IPS DF 19.7 (cell line): ENCODE measurements at regions not wholly inside any gene's neighbourhood (a gene's known extent, or its start where the extent isn't known, plus 50 kb on each side); places are given as distances from the start of the nearest gene placed in this dataset.
A peak's percentile ranks its signal among the peaks of the same experiment; 100 is the strongest.

Source experiments
- DNase-seq: peaks from one replicate; pipeline ENCODE4 v3.0.0-alpha.2; 2013; ENCODE audit warnings: low read depth, low spot score

GRCh38 chr2:196439760-196440159 lies 199.8 kb upstream of the CCDC150 start:
- no peak for DNase-seq

DNA sequence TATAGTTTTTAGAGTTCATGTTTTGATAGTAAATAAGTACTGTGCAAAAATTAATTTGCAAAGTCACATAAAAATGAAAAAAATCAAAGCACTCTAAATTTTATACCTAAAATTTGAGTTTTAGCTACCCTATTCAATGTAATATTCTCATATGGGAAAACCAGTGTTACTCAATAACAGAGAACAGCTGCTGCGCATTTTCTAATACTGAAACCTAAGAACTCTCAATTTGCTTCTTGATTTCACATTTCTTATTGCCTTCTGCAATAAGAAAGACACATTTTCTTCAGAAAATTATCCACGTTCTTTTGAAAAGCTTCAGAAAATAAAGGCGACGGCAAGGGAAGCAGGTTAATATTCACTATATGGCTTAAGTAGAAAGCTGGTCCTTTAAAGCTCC lies 199.1 kb upstream of the CCDC150 start:
- DNase-seq: no peak

DNA sequence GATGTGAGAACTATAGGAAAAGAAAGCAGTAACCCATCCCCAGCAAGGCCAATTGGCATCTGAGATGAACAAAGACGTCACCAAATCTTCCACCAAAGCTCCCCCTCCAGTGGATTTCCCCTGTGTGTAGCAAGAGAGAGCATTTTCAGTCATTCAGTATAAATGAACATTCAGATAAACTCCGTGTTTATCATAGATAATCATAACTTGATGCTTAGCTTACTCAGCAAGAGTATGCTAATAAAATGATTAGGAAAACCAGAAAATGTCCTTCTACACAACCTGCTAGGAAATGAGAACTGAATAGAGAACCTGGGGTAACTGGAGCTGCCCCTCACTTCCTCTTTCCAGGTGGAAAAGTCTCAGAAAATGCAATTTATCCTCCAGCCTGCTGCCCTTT lies 198.0 kb upstream of the CCDC150 start:
- DNase-seq: no peak

GRCh38 chr2:196442211-196442610 lies 197.3 kb upstream of the CCDC150 start:
- no peak for DNase-seq

DNA sequence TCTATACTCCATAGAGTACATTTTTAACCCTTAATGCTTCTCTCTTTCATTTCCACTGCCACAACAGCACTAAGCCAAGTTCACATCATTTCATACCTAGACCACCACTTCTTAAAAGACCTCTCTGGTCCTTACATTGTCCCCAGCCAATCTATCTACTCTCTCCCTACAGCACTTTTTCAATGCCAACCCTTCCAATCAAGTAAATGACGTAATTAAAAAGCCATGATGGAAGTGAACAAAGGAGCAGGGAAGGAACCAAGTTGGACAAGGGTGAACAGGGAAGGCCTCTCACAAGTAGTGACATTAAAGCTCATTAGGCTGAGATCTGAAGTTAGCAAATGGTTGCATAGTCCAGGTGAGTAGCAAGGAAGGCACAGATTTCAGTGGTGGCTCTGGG lies 195.1 kb upstream of the CCDC150 start:
- DNase-seq: no peak

- DNase-seq: no peak
Measured at GRCh38 chr2:196445991-196446390, 193.5 kb upstream of the CCDC150 start.

DNA sequence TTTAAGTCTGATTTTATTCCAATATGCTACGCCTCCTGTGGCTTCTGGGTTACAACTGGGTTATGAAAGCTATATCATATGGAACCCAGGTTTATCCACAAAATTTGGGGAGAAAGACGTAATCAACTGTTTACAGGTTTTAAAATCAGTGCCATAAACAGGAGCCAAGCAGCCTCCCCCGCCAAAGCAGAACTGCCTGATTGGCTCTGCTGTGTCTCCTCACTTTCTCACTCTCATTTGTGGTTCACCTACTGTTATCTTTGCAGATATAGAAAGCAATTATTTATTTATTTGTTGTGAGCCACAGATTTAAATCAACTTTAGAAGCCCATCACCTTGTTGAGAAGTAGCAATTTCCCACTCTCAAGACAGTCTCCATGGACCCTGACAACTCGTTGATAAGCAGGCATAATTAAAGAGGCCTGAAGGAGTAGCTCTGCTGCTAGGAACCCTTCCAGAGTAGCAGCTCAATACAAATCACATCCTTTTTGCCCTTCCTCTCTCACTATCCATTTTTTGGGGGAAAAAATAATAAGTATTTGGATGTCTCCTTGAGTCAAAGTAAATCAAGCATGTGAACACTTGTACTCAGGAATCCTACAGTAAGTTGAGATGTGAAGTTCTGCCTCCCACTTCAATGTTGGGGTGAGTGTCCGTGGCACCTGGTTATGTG lies 191.0 kb upstream of the CCDC150 start:
- no peak for DNase-seq

GRCh38 chr2:196449083-196449482 lies 190.4 kb upstream of the CCDC150 start:
- DNase-seq: no peak

DNA sequence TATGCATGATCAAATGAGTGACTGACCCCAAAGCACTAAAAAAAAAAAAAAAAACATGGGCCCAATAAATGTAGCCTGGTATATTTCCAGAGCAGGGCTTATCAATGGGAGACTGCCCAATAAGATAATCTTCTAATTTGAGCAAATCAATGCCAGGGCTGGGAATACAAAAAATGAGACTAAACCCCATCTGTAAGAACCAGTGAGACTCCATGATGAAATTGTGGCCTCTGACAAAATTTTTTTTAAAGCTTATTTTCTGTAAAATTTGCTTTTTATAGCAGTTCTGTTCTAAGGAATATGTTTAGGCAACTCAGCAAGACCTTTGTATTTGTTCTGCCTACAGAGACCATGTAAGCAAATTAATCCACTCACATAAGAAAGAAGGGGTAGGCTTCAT lies 186.8 kb upstream of the CCDC150 start:
- DNase-seq: no peak

- no peak for DNase-seq
Measured at GRCh38 chr2:196453613-196454047, 185.9 kb upstream of the CCDC150 start.

DNA sequence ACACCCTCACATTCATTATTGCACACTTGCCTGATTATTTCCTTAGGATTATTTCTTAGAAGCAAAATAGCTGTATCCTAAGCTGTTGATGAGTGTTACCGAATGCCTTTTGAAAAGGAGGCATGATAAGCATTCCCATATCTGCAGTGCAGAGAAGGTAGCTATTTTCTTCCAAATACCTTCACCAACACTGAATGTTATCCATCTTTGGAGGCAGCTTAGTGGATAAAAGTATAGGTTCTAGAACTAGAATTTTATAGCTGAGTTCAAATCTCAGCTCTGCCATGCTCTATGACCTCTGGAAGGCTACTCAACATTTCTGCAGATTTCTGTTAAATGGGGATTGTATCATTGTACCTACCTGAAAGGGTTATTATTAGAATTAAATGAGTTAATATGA lies 185.0 kb upstream of the CCDC150 start:
- DNase-seq: no peak

- no peak for DNase-seq
Measured at GRCh38 chr2:196459539-196459938, 180.0 kb upstream of the CCDC150 start.

GRCh38 chr2:196463706-196464105 lies 175.8 kb upstream of the CCDC150 start:
- DNase-seq: no peak

GRCh38 chr2:196464311-196464710 lies 175.2 kb upstream of the CCDC150 start:
- DNase-seq: no peak

GRCh38 chr2:196466581-196466980 lies 172.9 kb upstream of the CCDC150 start:
- DNase-seq: no peak

DNA sequence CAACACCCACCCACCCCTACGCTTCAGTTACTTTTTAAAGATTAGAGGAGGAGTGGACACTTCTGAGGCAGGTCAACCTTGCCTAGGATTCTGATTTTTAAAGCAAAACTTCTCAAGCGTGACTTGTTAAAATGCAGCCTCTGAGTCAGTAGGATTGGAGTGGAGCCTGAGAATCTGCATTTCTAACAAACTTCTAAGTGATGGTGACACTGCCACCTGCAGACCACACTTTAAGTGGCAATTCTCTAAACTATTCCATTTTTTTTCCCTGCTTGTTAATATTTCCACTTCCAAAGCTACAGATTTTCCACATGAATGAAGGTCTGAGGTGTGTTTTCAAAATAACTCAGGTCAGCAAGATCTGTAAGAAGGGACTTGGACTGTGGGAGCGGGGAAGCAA lies 171.1 kb upstream of the CCDC150 start:
- peak; percentile 12 for DNase-seq

- DNase-seq: no peak
Measured at GRCh38 chr2:196473617-196474016, 165.9 kb upstream of the CCDC150 start.

GRCh38 chr2:196475611-196476010 lies 163.9 kb upstream of the CCDC150 start:
- DNase-seq: no peak

GRCh38 chr2:196478588-196478987 lies 160.9 kb upstream of the CCDC150 start:
- DNase-seq: no peak

DNA sequence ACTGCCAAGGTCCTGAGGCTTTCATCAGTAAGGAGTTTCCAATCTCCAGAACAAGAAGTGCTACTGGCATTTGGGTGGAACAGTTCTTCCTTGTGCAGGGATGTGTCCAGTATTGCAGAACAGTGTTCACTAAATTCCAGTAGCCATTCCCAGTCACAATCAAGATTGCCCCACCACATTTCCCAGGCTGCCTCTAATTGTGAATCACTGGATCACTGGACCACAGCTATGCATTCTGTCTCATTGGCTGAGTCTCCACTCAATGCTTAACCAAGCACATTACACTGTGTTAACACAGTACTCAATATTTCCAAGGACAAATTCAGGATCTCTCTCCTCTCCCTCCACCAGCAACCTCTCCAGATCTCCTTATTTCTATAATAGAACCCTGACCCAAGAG lies 160.2 kb upstream of the CCDC150 start:
- DNase-seq: no peak

DNA sequence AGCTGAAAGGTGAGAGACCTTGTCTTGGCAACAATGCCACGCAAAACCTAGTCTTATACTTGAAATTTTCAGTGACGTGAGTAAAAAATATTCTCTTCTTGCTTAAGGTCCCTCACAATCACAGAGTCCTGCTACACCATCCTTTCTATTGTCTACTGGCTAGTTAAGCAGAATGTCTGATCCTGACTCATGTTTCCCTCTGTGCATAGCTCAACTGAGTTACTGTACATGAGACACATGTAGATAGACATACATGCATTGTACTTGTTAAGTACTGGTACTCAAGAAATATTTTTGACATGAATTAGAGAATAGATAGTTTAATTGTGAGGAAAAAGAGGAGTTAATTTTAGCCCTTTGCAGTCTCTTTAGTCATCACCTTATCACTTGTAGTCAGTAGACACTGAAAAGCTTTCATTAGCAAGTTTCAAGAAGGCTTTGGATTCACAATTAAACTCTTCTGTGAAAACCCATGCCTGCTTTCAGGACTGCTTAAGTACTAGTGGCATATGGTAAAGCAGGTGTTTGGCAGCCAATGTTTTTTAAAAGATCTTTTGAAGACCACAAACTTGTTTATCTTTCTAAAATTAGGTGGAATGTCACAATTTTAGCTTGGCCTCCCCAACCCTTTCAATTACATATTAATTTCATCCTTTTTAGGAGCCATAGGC lies 158.7 kb upstream of the CCDC150 start:
- no peak for DNase-seq

DNA sequence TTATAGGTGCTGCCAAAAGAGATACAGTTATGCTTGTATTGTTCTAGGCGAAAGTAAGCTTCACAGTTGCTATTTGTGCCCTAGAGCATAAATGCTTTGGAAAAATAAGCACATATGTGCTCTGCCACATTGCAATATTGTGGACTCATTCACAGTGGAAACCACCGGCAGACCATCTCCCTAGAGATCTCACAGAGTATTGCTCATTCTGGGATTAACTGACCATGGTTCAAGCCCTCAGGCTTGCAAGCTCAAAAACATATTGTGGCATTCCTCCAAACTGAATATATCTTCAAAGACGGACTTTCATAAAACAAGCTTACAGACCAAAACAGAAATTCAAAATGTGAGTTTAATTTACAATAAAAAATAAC lies 158.2 kb upstream of the CCDC150 start:
- no peak for DNase-seq
